HFFc6 (cell line): ENCODE measurements at regions not wholly inside any gene's neighbourhood (a gene's known extent, or its start where the extent isn't known, plus 50 kb on each side); places are given as distances from the start of the nearest gene placed in this dataset.

Experiments
- DNase-seq: peaks from one replicate; pipeline ENCODE4 v3.0.0-alpha.2; 2018
- H3K27ac Mint-ChIP-seq: 2 replicates; pipeline ENCODE4 v1.8.0; 2020; ENCODE audit warnings: mild to moderate bottlenecking, mixed read lengths
- H3K27me3 Mint-ChIP-seq: 2 replicates; pipeline ENCODE4 v1.8.0; 2021; ENCODE audit warnings: mild to moderate bottlenecking, moderate library complexity, mixed read lengths; ENCODE audit not compliant: insufficient read depth
- H3K36me3 Mint-ChIP-seq: 2 replicates; pipeline ENCODE4 v1.8.0; 2021; ENCODE audit warnings: low read depth, mixed read lengths
- H3K4me1 Mint-ChIP-seq: 2 replicates; pipeline ENCODE4 v1.8.0; 2020; ENCODE audit warnings: low read depth, mixed read lengths
- H3K4me3 Mint-ChIP-seq: 2 replicates; pipeline ENCODE4 v1.8.0; 2020; ENCODE audit warnings: mild to moderate bottlenecking, moderate library complexity, mixed read lengths
- H3K9me3 Mint-ChIP-seq: 2 replicates; pipeline ENCODE4 v1.8.0; 2020; ENCODE audit warnings: mild to moderate bottlenecking, mixed read lengths
- TF ChIP-seq, protein P1 (sequence below): fragments of 200-600 bp; sonication (generic); IDR thresholded peaks from 2 replicates; pipeline ENCODE4 v1.5.0; 2021; ENCODE audit warnings: antibody characterized with exemption, mild to moderate bottlenecking

DNA sequence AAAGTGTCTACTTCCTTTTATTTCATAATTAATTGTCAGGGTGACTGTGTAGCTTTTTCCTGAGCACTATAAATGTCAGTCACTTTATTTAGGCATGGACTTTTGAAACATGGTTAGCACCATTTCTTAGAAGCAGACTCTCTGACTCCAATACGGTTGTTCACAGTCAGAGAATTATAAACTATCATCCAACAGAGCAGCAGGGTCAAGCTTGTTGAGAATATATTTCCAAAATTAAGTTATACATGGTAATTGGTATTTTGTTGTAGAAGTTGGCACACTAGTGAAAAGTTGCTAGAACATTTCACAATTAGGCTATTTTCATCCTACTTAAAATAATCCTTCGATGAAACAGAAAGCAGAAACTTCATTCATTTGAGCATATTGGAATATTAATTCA lies 1155.5 kb upstream of the IGFBP7 start:
- no peaks in the 10 kb centered on the region for H3K4me1 Mint-ChIP-seq
- TF ChIP-seq, protein P1, sequence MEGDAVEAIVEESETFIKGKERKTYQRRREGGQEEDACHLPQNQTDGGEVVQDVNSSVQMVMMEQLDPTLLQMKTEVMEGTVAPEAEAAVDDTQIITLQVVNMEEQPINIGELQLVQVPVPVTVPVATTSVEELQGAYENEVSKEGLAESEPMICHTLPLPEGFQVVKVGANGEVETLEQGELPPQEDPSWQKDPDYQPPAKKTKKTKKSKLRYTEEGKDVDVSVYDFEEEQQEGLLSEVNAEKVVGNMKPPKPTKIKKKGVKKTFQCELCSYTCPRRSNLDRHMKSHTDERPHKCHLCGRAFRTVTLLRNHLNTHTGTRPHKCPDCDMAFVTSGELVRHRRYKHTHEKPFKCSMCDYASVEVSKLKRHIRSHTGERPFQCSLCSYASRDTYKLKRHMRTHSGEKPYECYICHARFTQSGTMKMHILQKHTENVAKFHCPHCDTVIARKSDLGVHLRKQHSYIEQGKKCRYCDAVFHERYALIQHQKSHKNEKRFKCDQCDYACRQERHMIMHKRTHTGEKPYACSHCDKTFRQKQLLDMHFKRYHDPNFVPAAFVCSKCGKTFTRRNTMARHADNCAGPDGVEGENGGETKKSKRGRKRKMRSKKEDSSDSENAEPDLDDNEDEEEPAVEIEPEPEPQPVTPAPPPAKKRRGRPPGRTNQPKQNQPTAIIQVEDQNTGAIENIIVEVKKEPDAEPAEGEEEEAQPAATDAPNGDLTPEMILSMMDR: no peak
- DNase-seq: no peak
- no peak overlapping the region for H3K4me3 Mint-ChIP-seq
- no peak overlapping the region for H3K27ac Mint-ChIP-seq
- peaks cover 8% of the 10 kb centered on the region for H3K9me3 Mint-ChIP-seq
- H3K27me3 Mint-ChIP-seq: no peaks in the 10 kb centered on the region; the same call in 1 of the 2 replicates
- H3K36me3 Mint-ChIP-seq: no peaks in the 10 kb centered on the region

DNA sequence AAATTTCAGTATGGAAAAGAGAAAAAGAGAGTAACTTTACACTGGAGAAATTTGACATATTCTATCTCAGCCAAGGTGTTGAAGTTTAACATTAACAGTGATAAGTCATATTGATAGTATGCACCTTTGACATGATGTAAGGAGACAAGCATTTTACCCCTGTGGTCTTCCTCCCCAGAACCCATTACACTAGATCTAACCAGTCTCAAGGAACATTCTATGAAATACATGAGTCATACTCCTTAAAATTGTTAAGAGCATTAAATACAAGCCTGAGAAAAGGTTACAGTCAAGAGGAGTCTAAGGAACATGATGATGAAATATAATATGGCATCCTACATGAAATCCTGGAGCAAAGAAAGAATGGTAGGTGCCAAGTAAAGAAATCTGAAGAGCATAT lies 1151.3 kb upstream of the IGFBP7 start:
- no peak for DNase-seq
- Mint-ChIP-seq H3K27ac (no peak overlapping the region), H3K27me3 (no peaks in the 10 kb centered on the region)

DNA sequence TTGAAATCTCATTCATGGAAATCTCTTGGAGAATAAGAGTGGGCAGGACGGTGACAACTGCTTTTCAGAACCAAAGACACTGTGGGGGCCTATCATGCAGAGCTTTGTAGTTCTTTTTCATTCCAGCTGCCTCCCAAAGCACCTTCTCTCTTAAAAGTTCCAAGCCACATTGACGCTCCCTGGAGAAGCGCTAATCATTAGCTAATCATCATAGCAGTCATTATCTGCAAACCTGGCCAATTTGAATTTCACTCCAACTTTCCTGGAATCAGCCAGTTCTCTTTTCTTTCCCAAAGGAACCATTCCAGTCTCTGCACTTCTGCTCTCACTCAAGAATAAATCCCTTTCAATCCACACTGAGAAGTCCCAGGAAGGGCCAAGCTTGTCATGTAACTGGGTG lies 1144.1 kb upstream of the IGFBP7 start:
- no peak overlapping the region for H3K27ac Mint-ChIP-seq
- no peaks in the 10 kb centered on the region for H3K36me3 Mint-ChIP-seq
- TF ChIP-seq, protein P1: no peak
- no peaks in the 10 kb centered on the region for H3K27me3 Mint-ChIP-seq
- DNase-seq: no peak
- peaks cover 30% of the 10 kb centered on the region for H3K9me3 Mint-ChIP-seq
- no peaks in the 10 kb centered on the region for H3K4me1 Mint-ChIP-seq
- no peak overlapping the region for H3K4me3 Mint-ChIP-seq

More for the DNA sequence above, 1151.3 kb upstream of the IGFBP7 start:
- TF ChIP-seq, protein P1: no peak
- H3K36me3 Mint-ChIP-seq: no peaks in the 10 kb centered on the region
- no peaks in the 10 kb centered on the region for H3K4me1 Mint-ChIP-seq
- peaks cover 10% of the 10 kb centered on the region; the same call in 1 of the 2 replicates for H3K9me3 Mint-ChIP-seq
- H3K4me3 Mint-ChIP-seq: no peak overlapping the region

DNA sequence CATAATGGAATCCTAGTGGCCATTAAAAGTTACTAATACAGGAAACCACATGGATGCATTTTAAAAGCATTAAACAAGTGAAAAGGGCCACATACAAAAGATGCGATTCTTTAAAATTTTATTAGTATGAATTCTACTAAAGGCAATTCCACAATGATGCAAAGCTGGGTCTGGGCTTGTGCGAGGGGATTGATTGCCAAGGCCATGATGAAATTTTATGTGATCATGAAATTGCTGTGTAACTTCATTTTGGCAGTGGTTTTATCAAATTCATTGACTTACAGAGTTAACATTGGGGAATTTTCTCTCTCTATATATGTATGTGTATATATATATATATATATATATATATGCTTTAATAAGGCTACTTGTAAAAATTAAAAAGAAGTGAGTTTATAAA lies 1142.5 kb upstream of the IGFBP7 start:
- peaks cover 28% of the 10 kb centered on the region for H3K9me3 Mint-ChIP-seq
- no peak for DNase-seq
- no peaks in the 10 kb centered on the region for H3K4me1 Mint-ChIP-seq
- TF ChIP-seq, protein P1: no peak
- no peaks in the 10 kb centered on the region for H3K27me3 Mint-ChIP-seq
- H3K36me3 Mint-ChIP-seq: no peaks in the 10 kb centered on the region
- no peak overlapping the region for H3K4me3 Mint-ChIP-seq
- no peak overlapping the region for H3K27ac Mint-ChIP-seq

DNA sequence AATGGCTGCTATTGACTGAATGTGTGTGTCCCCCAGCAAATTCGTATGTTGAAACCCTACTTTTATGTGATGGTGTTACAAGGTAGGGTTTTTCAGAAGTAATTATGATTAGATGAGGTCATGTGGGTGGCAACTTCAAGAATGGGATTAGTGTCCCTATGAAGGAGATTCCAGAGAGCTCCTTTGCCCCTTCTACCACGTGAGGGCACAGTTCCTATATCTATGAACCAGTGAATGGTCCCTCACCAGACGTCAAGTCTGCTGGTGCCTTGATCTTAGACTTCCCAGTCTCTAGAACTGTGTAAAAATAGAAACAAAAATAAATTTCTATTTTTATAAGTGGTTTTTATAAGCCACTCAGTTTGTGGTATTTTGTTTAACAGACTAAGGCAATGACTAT lies 1137.6 kb upstream of the IGFBP7 start:
- Mint-ChIP-seq H3K4me1 (no peaks in the 10 kb centered on the region), H3K36me3 (no peaks in the 10 kb centered on the region), H3K27me3 (no peaks in the 10 kb centered on the region; the same call in 1 of the 2 replicates), H3K27ac (no peak overlapping the region), H3K4me3 (no peak overlapping the region), H3K9me3 (peaks cover 34% of the 10 kb centered on the region)
- TF ChIP-seq, protein P1: no peak
- no peak for DNase-seq

DNA sequence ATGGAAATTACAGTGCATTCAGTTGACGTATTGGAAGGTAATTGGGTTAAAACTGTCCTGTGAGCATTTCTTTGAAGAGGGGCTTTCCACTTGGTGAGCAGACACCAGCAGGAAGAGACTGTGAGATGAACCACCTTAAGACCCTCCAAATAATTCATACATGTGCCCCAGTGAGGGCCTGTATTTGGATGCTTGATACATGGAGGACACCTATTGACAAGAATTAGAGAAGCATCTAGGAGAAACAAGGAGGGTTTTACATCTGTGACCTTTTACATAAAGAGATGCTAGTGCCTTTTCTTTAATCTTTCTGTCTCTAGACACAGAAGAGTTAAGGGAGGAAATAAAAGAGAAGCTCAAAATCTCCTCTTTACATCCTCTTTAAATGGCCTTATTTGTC lies 1115.3 kb upstream of the IGFBP7 start:
- no peak overlapping the region for H3K4me3 Mint-ChIP-seq
- H3K27me3 Mint-ChIP-seq: peaks cover 1% of the 10 kb centered on the region; the same call in 1 of the 2 replicates
- H3K36me3 Mint-ChIP-seq: no peaks in the 10 kb centered on the region
- H3K4me1 Mint-ChIP-seq: no peaks in the 10 kb centered on the region
- no peak overlapping the region for H3K27ac Mint-ChIP-seq
- TF ChIP-seq, protein P1: no peak
- no peak for DNase-seq
- H3K9me3 Mint-ChIP-seq: peaks cover 28% of the 10 kb centered on the region
